Activated B cell treated with CpG ODN at 0.5 μM for 24 hours (primary cell): ENCODE measurements at regions not wholly inside any gene's neighbourhood (a gene's known extent, or its start where the extent isn't known, plus 50 kb on each side); places are given as distances from the start of the nearest gene placed in this dataset.
"Not testable (repeated sequence)": the region's sequence is repeated elsewhere in the genome, so short reads cannot be mapped to it uniquely, and the experiment has no call there.

ENCODE experiments used
- ATAC-seq: fragments of 200-7000 bp; cut with Tn5 transposase; one replicate; pipeline ENCODE4 v1.10.0; 2021; ENCODE audit warnings: low read depth, mild to moderate bottlenecking, moderate library complexity
- CTCF ChIA-PET: fragments of 350-600 bp; sonication (Branson Sonifier 250); formaldehyde crosslinking; loops from one replicate; lab custom pipeline; 2021; ENCODE audit warnings: antibody characterized with exemption; lab: Charles Lee
- POLR2A ChIA-PET: fragments of 350-600 bp; sonication (Branson Sonifier 250); formaldehyde crosslinking; loops from one replicate; lab custom pipeline; 2021; ENCODE audit warnings: antibody characterized with exemption; lab: Charles Lee
- DNase-seq: peaks from one replicate; pipeline ENCODE4 v3.0.0; 2022
- H3K27ac Mint-ChIP-seq: one replicate; pipeline ENCODE4 v1.8.0; 2020; ENCODE audit warnings: mixed read lengths
- H3K27me3 Mint-ChIP-seq: one replicate; pipeline ENCODE4 v1.8.0; 2021; ENCODE audit warnings: mixed read lengths
- H3K36me3 Mint-ChIP-seq: one replicate; pipeline ENCODE4 v1.8.0; 2021; ENCODE audit warnings: low read depth, mixed read lengths
- H3K4me1 Mint-ChIP-seq: one replicate; pipeline ENCODE4 v1.8.0; 2021; ENCODE audit warnings: mixed read lengths
- H3K4me3 Mint-ChIP-seq: one replicate; pipeline ENCODE4 v1.8.0; 2020; ENCODE audit warnings: mild to moderate bottlenecking, mixed read lengths
- H3K9me3 Mint-ChIP-seq: one replicate; pipeline ENCODE4 v1.8.0; 2020; ENCODE audit warnings: mixed read lengths
- intact Hi-C: fragments of 100-400 bp; cut with micrococcal nuclease; formaldehyde crosslinking; loops from one replicate; pipeline ENCODE4 v1.15.1; 2024
- TF ChIP-seq, protein P1 (sequence below): fragments of 200-600 bp; IDR thresholded peaks from one replicate; pipeline ENCODE4 v1.8.0; 2022; ENCODE audit warnings: antibody characterized with exemption, mild to moderate bottlenecking

DNA sequence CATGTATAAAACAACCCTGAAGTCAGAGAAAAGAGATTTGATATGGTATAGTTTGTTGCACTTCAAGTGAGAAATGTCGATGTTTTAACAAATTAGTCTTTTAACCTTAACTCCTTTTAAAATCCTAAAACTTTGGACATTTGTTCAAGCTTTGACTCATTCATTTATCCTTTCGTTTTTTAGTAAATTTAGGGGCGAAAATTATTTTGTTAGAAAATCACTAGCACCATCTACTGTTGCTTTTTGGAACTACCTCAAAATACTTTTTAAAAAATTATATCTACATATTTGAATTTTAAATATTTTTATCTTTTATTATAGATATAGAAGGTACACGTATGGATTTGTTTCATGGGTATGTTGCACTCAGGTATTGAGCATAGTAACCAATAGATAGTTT is 165.1 kb upstream of the POF1B start:
- Mint-ChIP-seq H3K4me3 (no peak overlapping the region), H3K36me3 (no peaks in the 10 kb centered on the region), H3K27me3 (no peaks in the 10 kb centered on the region), H3K9me3 (no peaks in the 10 kb centered on the region), H3K27ac (no peak overlapping the region), H3K4me1 (no peaks in the 10 kb centered on the region)
- intact Hi-C loops = loop anchor here (1.0 to 10.0 kb wide), 4 partner anchors 433 to 1500 kb away; no protein-coding TSS in a partner anchor
- CTCF ChIA-PET = interaction anchor here (1.7 kb wide), 1 partner anchor 433 kb away, joined by 6 read pairs; no protein-coding TSS in a partner anchor
- TF ChIP-seq, protein P1, sequence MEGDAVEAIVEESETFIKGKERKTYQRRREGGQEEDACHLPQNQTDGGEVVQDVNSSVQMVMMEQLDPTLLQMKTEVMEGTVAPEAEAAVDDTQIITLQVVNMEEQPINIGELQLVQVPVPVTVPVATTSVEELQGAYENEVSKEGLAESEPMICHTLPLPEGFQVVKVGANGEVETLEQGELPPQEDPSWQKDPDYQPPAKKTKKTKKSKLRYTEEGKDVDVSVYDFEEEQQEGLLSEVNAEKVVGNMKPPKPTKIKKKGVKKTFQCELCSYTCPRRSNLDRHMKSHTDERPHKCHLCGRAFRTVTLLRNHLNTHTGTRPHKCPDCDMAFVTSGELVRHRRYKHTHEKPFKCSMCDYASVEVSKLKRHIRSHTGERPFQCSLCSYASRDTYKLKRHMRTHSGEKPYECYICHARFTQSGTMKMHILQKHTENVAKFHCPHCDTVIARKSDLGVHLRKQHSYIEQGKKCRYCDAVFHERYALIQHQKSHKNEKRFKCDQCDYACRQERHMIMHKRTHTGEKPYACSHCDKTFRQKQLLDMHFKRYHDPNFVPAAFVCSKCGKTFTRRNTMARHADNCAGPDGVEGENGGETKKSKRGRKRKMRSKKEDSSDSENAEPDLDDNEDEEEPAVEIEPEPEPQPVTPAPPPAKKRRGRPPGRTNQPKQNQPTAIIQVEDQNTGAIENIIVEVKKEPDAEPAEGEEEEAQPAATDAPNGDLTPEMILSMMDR = no peak
- no peak for ATAC-seq
- no peak for DNase-seq
- POLR2A ChIA-PET = no interaction called here

DNA sequence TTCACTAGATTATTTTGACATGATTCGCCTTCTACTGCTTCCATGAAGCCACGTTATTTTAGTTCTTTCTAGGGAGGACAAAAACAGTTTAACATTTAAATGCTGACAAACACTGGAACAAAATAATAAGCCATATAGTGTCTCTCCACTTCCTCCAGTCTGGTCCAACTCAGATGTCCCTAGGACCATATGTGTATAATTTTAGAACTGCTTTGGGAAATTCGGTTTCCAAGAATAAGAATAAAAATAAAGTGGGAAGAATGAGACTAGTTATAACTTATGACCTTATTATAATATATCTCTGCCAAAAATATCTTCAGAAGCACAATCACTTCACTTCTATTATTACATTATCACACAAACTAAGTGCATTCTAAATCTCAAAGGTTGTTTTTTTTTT is 164.4 kb upstream of the POF1B start:
- Mint-ChIP-seq H3K9me3 (no peaks in the 10 kb centered on the region), H3K4me3 (no peak overlapping the region), H3K27ac (no peak overlapping the region), H3K27me3 (no peaks in the 10 kb centered on the region), H3K36me3 (no peaks in the 10 kb centered on the region), H3K4me1 (no peaks in the 10 kb centered on the region)
- intact Hi-C loops = loop anchor here (1.0 to 10.0 kb wide), 4 partner anchors 433 to 1499 kb away; no protein-coding TSS in a partner anchor
- CTCF ChIA-PET = no interaction called here
- TF ChIP-seq, protein P1 = no peak
- POLR2A ChIA-PET = no interaction called here
- DNase-seq (no peak), ATAC-seq (no peak)

DNA sequence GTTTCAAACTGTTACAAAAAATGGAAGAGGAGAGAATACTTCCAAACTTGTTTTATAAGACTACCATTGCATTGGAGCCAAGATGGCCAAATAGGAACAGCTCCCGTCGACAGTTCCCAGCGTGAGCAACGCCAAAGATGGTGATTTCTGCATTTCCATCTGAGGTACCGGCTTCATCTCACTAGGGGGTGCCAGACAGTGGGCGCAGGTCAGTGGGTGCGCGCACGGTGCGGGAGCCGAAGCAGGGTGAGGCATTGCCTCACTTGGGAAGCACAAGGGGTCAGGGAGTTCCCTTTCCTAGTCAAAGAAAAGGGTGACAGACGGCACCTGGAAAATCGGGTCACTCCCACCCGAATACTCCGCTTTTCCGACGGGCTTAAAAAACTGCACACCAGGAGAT is 149.7 kb upstream of the POF1B start:
- intact Hi-C loops, DNase-seq, H3K4me3 Mint-ChIP-seq, H3K27ac Mint-ChIP-seq, POLR2A ChIA-PET, H3K27me3 Mint-ChIP-seq, CTCF ChIA-PET, H3K36me3 Mint-ChIP-seq, H3K4me1 Mint-ChIP-seq, ATAC-seq, H3K9me3 Mint-ChIP-seq: not testable (repeated sequence)

DNA sequence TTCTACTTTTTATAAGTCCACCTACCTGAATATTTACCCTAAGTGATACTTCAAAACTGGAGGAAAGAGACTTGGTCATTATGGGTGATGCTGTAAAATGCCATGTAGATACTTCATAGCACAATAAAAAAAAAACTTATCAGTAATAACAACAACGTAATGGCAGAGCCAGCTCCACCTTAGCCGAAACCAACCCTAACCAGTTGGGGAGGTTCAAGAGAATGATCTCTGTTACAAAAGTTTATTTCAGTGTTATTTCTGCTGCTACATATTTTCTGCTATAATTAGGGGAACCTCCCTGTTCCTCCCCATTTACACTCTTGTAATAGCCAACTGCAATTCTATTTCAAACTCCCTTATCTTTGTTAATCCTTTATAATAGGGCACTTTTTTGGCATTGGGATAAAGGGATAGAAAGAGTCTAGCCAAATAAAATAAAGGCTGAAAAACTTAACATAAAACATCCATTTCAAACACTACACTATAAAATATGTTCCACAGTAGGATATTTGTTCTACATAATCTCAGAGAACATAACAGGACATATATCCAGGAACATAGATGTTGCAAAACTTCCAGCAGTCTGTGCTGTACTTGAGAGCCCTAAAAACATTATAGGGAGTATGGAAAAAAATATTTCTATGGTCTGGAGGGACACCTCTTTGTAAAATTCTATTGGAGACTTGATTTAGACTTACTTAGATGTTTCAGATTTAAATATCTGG is 138.7 kb upstream of the POF1B start:
- Mint-ChIP-seq H3K9me3 (no peaks in the 10 kb centered on the region), H3K4me3 (no peak overlapping the region), H3K4me1 (no peaks in the 10 kb centered on the region), H3K36me3 (no peaks in the 10 kb centered on the region), H3K27me3 (peaks cover 2% of the 10 kb centered on the region), H3K27ac (no peak overlapping the region)
- DNase-seq (no peak), ATAC-seq (no peak)
- TF ChIP-seq, protein P1 = no peak
- intact Hi-C loops = no loop called here
- ChIA-PET CTCF (no interaction called here), POLR2A (no interaction called here)

DNA sequence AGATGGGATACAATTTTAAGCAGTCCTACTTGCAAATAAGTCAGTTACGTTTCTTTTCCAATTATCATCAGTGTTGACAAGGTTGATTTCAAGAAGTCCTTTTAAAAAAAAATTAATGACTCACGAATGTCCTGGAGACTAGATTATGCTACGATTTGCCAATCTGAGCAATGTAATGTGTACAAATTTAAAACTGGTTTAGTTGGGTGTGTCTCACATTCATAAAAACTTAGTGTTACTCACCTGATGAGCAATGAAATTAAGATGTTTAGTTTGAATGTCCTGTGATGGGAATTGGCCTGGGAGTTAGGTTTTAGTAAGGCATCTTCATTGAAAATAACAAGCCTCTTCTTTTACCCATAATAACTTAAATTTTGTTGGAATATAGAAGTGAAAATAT is 136.7 kb upstream of the POF1B start:
- H3K4me1 Mint-ChIP-seq = no peaks in the 10 kb centered on the region
- ChIA-PET CTCF (no interaction called here), POLR2A (no interaction called here)
- no peak overlapping the region for H3K27ac Mint-ChIP-seq
- TF ChIP-seq, protein P1 = no peak
- no peaks in the 10 kb centered on the region for H3K27me3 Mint-ChIP-seq
- H3K9me3 Mint-ChIP-seq = no peaks in the 10 kb centered on the region
- intact Hi-C loops = no loop called here
- DNase-seq (no peak), ATAC-seq (no peak)
- no peaks in the 10 kb centered on the region for H3K36me3 Mint-ChIP-seq
- H3K4me3 Mint-ChIP-seq = no peak overlapping the region

DNA sequence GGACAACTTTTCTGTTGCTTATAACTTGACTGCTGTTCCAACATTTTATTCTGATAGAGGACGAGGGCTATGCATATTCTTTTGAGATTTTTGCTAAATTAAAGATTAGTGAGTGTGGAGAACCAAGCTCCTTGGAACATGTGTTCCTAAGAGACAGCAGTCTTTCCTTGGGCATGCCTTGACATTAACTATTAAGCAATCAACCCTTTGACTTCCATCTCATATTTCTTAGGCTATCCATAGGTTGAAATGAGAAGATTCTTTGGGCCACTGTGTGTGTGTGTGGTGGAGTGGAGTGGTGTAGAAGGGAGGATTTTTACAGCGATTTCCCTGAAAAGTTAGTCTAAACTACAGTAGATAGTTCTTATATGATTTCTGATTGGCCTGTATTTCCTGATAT is 127.4 kb upstream of the POF1B start:
- intact Hi-C loops = no loop called here
- ATAC-seq (no peak), DNase-seq (no peak)
- H3K27ac Mint-ChIP-seq = no peak overlapping the region
- no peaks in the 10 kb centered on the region for H3K36me3 Mint-ChIP-seq
- H3K4me1 Mint-ChIP-seq = no peaks in the 10 kb centered on the region
- TF ChIP-seq, protein P1 = no peak
- POLR2A ChIA-PET = no interaction called here
- no peaks in the 10 kb centered on the region for H3K27me3 Mint-ChIP-seq
- no peak overlapping the region for H3K4me3 Mint-ChIP-seq
- H3K9me3 Mint-ChIP-seq = no peaks in the 10 kb centered on the region
- CTCF ChIA-PET = no interaction called here
